ENCODE measurements at regions not wholly inside any gene's neighbourhood (a gene's known extent, or its start where the extent isn't known, plus 50 kb on each side); places are given as distances from the start of the nearest gene placed in this dataset.

DNA sequence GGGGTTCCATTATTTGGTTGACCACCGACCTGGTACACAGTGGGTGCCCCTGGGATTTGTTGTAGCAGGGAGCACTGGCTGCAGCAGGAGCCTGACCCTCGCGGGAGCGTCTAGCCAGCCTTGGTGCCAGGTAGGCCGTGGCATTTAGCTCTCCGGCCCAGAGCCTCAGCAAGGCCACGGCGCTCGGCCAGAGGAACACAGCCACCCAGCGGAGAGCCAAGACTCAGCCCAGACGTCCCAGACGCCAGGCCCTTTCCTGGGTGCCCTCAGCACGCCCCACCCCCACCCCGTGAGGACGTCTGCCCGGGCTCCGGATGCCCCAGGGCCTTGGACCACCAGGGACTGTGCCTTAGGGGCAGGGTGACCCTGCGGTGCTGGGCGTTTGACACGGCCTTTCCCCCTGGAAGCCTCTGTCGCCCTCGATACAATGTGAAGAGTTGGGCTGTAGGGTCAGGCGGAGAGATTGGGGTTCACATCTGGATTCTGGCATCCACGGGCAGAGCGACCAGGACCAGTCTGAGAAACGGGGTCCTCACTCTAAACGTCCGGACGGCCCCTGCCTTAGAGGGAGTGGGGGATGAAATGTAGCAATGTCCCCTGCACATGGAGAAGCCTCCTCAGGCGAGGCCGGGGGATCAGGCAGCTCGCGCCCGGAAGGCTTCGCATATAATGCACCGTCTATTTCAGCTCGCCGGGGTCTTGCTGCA, 99.2 kb upstream of the FGF3 start:
- DNase-seq (ENCODE audit: low read depth): no peak

DNA sequence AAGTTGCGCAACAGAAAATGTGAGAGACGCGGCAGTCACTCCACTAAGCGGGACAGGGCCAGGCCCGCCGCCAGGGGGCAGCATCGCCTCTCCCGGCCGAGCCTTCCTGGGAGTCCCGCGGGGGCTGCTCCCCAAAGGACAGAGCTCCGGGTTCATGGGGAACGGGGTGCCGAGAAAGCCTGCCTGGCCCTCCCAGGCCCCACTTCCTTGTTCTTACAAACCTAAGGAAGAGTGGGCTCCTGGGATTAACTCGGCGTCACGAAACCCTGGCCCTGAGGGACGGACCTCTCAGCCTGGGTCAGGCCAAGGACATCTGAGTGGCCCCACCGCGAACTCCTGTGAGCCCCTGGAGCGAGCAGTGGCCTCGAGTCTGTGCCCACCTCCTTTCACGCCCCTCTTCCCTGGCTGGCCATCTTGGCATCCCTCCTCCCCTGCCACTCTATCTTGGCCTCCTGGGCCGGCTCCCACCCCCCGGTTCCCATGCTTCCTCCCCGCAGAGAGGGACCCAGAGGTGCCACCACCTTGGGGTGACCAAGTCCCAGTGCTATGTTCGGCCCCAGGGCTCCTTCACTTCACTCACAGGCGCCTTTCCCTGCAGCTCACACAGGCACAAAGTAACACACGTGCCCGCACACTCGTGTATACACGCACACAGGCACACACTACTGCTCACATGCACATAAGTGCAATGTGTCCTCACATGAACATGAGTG, 99.9 kb upstream of the FGF3 start:
- DNase-seq (ENCODE audit: low read depth): peak; percentile 70

DNA sequence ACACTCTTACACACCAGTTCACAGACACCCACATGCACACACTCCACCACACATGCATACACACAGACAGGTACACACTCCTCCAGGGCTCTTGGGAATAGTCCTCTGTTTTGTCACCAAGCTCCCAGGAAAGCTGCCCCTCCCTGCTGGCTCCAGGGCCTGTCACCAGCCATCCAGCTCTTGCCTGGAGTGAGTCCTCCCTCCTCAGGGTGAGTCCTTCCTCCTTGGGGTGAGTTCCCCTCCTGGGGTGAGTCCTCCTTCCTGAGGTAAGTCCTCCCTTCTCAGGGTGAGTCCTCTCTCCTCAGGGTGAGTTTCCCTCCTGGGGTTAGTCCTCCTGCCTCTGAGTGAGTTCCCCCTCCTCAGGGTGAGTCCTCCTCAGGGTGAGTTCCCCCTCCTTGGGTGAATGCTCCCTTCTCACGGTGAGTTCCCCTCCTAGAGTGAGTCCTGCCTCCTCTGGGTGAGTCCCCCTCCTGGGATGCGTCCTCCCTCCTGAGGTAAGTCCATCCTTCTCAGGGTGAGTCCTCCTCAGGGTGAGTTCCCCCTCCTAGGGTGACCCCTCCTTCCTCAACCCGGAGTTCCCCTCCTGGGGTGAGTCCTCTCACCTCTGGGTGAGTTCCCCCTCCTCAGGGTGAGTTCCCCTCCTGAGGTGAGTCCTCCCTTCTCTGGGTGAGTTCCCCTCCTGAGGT, 100.6 kb upstream of the FGF3 start:
- no peak for DNase-seq (ENCODE audit: low read depth)

DNA sequence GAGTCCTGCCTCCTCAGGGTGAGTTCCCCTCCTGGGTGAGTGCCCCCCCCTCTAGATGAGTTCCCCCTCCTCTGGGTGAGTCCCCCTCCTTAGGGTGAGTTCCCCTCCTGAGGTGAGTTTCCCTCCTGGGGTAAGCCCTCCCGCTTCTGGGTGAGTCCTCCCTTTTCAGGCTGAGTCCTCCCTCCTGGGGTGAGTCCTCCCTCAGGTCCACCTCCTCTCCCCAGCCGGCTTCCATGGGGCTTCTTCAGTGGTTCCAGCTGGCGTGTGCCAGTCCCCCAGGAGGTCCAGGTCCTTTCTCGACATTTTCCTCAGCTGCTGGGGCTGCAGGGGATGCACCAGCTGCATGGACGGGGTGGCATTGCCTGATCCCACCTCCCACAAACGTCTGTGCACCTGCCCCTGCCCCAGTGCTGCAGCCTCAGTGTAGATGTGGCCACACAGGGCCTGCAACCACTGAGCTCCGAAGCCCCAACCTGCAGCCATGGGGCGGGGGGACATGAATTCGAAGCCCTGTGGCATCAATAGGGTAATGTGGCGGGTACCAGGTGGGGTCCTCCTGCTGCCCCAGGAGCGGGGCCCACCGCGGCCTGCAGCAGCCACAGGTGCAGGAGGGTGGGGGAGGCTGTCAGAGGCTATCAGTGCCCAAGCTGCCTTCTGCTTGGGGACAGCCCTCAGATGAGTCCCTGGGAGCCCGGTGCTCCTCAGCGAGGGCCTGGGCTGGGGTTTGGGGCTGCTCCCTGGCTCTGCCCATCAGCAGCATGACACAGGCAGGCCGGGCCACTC, 101.3 kb upstream of the FGF3 start:
- no peak for DNase-seq (ENCODE audit: low read depth)

DNA sequence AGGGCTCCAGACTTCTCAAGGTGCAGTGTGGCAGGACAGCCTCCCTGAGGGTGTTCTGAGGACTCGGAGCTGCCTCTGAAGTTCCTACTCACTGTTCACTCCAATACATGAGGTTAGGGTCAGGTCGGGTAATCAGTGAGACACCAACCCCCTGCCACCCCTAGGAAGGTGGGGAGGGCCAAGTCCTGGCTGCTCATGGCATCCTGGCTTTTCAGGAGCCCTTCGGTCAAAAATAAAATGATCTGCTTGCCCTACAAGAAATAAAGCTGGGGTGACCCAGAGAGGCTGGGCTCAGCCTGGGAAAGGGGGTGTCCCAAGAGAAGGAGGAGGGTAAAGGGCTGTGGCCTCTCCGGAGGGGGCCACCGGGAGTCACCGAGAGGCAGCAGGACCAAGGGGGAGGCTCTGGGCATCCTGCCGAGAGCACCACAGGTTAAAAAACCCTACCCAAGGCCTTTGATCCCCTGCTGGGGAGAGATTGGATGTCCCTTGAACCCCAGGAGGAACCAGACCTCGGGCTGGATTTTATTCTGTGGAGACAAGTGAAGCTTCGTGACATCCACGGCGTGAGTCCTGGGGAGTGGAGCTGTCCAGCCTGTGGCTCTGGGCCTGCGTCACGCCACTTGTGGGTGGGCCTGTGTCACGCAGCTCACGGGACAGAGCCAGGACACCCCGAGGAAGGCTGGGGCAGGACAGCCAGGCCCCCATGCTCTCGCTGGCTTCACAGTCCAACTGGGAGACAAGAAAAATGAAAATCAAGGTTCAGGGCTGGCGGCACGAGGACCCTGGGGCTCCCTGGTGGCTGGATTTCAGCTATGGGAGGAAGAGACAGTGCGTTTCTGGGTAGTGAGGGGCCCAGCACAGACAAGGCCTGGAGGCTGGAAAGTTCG, 102.2 kb upstream of the FGF3 start:
- no peak for DNase-seq (ENCODE audit: low read depth)

DNA sequence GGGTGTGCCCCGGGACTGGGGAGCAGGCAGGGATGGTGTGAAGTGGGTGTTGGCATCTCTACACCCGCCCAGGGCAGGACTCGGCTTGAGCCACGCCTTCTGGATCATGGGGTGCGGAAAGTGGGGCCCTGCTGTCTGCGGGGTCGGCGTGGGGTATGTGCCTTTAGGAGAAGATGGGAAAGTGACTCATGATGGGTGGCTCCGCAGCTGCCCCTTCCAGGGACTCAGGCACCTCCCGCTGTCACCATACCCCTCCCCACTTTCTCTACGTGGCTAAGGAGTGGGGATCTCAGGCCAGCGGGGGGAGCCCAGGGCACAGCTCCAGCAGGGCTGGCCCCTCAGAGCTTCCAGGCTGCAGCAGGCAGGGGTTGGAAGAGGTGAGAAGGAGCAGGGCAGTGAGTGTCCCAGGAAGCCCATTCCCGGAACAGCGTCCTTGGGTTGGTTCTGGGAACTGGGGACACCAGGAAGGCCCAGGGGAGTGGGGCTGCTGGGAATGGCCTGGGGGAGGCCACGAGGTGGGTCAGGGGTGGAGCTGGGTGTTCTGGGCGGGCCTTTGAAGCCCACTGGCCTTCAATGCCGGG, 102.9 kb upstream of the FGF3 start:
- no peak for DNase-seq (ENCODE audit: low read depth)

DNA sequence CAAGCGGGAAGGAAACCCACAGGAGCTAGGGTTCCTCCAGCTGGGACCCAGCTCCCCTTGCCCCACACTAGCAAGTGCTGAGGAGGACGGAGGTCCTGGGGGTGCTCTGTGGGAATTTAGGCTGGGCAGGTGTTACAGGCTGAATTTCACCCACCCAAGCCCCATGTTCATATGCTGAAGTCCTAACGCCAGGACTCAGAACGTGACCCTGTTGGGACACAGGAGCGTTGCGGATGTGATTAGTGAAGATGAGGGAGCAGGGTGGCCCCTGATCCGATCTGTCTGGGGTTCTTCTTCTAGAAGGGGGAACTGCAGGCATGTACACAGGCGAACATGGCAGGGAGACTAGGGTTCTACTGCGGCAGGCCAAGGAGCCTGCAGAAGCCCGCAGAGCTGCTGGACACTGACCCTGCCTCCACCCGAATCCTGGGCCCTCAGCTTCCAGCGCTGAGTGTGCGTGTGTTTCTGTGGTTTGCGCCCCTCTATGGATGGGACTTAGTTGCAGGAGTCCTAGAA, 103.4 kb upstream of the FGF3 start:
- no peak for DNase-seq (ENCODE audit: low read depth)

DNA sequence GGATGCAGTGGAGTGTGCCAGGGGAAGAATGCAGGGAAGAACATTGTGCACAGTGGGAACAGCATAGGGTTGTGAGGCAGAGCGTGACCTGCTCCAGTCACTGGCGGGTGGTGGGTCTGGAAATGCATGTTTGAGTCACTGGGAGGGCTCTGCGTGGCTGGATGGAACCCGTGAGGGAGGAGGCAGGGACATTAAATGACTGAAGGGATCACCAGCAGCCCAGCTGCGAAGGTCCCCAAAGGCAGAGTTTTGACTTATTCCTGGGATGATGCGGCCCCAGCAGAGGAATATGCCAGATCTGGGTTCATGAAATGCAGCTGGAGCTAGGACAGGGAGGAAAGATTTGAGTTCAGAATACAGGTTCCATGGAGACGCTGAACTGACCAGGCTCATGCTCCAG, 104.0 kb upstream of the FGF3 start:
- DNase-seq (ENCODE audit: low read depth): no peak

DNA sequence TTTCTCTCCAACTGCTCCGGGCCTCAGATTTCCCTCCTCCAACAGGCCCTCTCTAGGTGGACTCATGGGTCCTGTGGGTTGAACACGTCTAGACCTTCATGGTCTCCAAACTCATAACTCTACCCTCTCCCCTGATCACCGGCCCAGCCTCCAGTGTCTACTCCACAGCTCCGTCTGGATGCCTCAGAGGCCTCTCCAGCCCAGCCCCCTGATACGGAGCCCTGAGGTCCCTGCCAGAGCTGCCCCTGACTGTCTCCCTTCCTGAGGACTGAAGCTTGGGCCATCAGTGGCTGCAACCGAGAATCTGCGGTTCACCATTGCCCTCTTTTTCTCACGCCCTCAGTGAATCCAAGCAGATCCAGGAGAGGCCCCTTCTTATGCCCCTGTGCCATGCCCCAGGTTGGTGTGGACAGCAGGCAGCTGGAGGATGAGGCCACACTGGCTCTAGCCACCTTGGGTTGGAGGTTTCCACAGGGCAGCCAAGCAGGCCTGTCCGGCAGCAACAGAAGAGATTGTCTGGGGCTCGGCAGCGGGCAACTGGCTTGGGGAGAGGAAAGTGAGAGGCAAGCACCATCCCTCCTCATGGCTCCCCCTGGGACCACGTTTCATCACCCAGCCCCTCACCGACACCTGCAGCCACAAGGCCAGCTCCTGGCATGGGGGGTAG, 104.6 kb upstream of the FGF3 start:
- no peak for DNase-seq (ENCODE audit: low read depth)

DNA sequence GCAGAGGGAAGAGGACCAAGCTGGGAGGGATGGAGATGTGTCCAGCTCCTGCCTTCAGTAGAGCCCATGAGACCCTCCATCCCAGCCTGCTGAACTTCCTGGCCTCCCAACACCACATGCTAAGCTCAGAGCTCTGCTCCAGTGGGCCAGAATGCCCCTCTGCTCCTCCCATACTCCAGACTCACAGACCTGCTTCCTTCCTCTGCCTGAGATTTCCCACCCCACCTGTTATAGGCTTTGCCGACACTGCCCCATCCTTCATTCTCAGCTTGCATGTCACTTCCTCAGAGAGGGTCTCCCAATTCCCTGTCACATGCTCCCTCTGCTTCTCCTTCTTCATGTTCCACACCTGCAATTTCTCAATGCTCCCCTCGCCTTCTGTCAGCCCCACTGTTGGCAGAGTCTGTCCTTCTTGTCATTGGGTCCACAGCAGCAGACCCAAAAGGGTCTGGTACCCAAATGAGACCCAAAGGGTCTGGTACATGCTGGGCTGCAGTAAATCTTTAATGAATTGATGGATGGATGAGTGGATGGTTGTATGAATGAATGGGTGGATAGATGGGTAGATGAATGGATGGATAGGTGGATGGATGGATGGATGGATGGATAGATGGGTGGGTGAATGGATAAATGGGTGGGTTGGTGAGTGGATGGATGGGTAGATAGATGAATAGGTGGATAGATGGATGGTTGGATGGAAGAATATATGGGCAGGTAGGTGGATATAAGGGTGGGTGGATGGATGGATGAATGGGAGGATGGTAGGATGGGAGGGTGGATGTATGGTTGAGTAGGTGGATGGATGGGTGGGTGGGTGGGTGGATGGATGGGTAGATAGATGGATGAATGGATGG, 105.3 kb upstream of the FGF3 start:
- no peak for DNase-seq (ENCODE audit: low read depth)

DNA sequence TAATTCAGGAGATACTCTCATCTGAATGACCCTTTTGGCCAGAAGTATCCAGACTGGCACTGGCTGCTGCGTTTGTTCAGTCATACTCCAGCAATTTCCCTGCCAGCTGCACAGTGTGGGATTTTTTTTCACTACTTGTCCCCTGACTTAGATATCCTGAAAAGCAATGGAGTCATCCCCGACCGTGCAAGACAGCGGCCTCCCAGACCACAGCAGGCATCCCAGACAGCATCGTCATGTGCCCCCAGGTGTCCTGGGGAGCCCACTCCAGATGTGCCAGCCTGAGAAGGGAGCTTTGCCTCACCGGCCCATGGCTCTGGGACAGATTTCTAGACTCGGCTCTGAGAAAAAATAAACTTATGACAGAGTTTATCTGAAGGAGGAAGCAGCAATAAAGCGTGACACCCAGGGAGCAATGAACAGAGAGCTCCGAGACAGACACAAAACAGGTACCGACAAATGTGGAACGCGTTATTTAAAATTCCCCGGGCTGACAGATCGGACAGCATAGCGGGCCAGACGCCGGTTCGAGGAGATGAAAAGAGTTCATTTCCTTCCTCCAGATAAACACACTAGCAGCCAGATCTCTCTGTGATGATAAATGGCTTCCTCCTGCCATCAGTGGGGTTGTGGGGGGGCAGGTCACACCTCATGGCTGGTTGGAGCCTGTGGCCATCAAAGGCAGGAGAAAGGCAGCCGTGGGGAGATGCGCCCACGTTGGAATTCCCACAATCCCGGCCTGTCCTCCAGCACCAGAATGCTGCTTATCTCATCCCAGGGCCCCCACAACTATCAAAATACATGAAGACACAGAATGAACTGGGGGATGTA, 106.4 kb upstream of the FGF3 start:
- DNase-seq (ENCODE audit: low read depth): no peak

DNA sequence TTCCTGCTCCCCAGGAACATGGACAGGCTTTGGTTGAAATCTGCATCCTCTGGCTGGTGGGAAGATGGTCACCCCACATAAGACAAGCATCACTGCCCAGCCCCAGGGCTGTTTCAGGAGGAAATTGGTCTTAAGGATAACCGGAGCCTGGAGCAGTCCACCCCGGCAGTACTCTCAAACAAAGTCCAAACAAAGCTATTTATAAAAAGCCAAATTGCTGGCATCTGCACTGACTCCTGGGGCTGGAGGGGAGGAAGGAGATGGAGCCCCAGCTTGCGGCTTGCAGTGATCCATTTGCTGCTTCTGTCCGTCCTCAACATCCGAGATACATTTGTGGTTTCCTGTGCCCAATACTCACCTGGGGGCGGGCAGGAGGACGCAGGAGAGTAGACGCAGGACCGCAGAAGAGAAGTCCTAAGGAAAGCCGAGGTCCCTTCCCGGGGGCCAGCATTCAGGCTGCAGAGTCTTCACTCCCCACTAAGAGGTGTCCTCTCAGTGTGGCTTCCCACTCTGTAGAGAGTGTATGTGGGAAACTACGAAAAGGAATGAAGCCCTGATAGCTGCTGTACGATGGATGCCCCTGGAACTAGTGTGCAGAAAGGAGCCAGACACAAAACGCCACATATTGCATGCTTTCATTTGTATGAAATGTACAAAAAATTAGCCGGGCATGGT, 107.3 kb upstream of the FGF3 start:
- DNase-seq (ENCODE audit: low read depth): no peak

DNA sequence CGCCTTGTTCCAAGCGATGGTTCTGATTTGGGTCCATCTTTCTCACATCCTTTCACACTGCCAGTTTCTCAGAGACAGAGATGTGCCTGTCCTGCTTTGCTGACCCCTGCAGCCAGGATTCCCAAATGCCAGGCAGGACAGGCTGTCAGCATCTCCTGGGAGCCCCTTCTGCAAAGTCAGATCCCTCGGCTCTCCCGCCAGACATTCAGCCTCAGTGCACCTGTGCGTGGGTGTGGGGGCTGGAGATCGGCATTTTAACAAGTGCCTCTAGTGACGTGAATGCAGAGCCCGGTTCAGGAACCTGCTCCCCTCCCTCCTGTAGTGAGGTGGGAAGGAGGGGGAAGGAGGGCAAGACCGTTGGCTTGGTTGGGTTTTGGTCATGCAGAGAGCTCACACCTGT, 108.9 kb upstream of the FGF3 start:
- DNase-seq (ENCODE audit: low read depth): no peak

DNA sequence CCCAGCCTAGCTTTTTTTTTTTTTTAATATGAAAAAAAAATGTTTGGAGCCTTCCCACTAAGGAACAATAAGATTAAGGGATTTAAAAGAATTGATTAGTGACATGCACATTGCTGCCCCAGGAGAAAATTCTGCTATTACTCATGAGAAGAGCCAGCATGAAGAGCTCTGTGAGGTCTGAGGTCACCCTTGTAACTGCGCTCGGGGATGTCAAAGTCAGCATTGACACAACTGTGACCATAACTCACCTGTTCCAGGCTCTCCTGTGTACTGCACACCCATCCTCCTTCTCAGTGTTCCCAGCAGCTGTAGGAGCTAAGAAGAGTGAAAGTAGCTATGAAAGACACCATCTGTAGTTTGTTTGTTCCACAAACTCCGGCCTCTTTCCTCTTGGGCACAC, 109.8 kb upstream of the FGF3 start:
- no peak for DNase-seq (ENCODE audit: low read depth)

DNA sequence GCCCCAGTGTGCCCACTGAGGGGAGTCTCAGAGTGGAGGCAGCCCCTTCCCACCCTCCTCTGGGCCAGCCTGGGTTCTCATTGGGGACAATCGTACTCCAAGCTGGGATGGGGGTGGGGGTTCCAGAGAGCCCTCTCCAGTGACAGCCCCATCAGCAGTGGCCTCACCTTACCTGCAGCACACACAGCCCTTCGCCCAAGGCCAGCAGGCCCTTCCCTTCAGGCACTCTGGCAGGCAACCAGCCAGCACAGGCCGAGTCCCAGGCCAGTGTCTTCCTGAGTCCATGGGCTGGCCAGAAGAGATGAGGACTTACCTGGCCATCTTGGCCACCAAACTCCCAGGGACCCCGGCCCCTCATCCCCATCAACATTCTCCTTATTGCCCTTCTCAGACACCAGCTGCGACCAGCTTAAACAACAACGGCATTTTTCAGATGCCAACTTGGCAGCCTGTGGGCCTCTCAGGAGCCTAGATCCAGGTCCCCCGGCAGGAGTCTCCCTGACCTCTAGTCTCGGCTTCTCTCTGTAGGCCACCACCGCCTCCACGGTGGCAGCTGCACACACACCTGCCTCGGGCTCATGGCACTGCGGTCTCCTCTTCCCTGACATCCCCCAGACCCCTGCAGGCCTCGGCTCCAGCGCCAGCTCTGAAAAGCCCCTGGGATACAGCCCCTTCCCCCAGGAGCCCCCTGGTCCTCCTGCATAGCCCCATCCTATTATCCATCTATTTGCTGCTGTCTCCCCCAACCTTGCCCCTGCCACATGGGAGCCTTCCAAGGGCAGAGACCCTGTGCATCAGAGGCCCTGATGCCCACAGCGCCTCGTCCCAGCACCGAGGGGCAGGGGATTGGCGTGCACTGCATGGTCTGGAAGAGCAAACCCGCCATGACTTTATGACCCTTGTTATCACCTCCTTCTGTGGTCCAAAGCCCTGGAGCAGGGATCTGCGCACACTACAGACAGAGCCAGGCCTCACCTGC, 111.2 kb upstream of the FGF3 start:
- no peak for DNase-seq (ENCODE audit: low read depth)

DNA sequence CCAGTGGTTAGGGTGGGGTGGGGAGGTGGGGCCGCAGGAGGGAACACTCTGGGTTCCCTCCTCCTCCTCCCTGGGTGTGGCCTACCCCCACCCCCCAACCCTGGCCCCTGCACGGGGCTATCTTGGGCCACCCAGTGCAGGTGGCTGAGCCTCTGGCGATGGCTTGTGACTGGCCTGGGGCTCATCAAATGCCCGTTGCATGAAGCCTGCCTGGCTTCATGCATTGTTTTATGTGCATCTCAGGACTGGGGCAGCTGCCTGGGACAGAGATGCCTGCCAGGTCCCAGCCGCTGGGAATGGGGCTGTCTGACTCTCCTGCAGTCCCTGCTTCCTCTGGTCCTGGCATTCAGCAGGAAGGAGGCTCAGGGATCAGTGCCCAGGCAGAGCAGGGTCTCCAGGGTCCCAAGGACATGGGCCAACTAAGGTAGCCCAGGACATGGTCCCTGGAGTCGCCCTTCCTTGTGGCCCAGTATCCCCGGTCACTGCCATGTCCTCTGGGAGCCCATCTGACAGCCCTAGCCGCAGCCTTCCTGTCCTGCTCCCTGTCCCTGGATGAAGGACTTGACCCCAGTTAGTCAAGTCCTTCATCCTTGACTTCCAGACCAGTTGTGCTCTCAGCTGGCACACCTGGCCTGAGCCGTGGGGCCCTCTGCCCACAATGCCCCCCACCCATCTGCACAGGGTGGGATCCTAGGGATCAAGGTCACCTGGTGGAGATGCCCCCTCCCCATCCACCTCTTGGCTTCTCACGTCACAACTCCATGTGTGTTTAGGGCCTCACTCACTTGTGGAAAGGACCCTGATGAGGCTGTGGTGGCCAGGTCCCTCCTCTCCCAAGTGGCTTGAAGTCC, 112.1 kb upstream of the FGF3 start:
- DNase-seq (ENCODE audit: low read depth): no peak
